Bronchial epithelial cell (primary cell): ENCODE measurements at regions not wholly inside any gene's neighbourhood (a gene's known extent, or its start where the extent isn't known, plus 50 kb on each side); places are given as distances from the start of the nearest gene placed in this dataset.

Source experiments
- DNase-seq: peaks from one replicate; pipeline ENCODE4 v3.0.0-alpha.2; 2010; ENCODE audit warnings: low read depth
- FAIRE-seq: peaks from 2 replicates; lab custom pipeline; 2011; peaks lifted over from hg19 to GRCh38; lab: Jason Lieb, UNC
- H3K27me3 ChIP-seq: 2 replicates; pipeline ENCODE4 v1.5.1; 2011; ENCODE audit warnings: low read length; ENCODE audit not compliant: control insufficient read depth, insufficient read depth
- H3K36me3 ChIP-seq: 2 replicates; pipeline ENCODE4 v1.5.1; 2011; ENCODE audit warnings: low read length; ENCODE audit not compliant: control insufficient read depth, insufficient read depth
- H3K4me3 ChIP-seq: 2 replicates; pipeline ENCODE4 v1.5.1; 2011; ENCODE audit warnings: mild to moderate bottlenecking, low read depth, low read length, control low read depth
- CTCF ChIP-seq: IDR thresholded peaks from 2 replicates; pipeline ENCODE4 v1.5.1; 2011; ENCODE audit warnings: mild to moderate bottlenecking, moderate library complexity, low read length, control low read depth, inconsistent platforms; ENCODE audit not compliant: insufficient read depth, severe bottlenecking

- H3K27me3 ChIP-seq: no peaks in the 10 kb centered on the region
- FAIRE-seq (no peak), DNase-seq (peak; percentile 45)
- no peaks in the 10 kb centered on the region for H3K36me3 ChIP-seq
- no peak overlapping the region for H3K4me3 ChIP-seq
- TF ChIP-seq CTCF: no peak
Measured at GRCh38 chr3:104101736-104102135, 1265.0 kb upstream of the ALCAM start.

- peak; percentile 72 for TF ChIP-seq CTCF
- H3K27me3 ChIP-seq: no peaks in the 10 kb centered on the region
- peak; percentile 52 for DNase-seq
- no peaks in the 10 kb centered on the region for H3K36me3 ChIP-seq
- no peak for FAIRE-seq
- no peak overlapping the region for H3K4me3 ChIP-seq
Measured at GRCh38 chr3:104102386-104102785, 1264.3 kb upstream of the ALCAM start.

DNA sequence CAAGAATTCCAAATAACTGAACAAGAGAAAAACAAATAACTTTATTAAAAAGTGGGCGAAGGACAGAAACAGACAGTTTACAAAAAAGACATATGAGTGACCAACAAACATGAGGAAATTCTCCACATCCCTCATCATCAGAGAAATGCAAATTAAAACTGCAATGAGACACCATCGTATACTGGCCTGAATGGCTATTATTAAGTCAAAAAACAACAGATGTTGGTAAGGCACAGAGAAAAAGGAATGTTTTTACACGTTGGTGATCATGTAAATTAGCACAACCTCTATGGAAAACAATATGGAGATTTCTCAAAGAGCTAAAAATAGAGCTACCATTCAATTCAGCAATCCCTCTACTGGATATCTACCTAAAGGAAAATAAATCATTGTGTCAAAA lies 1260.4 kb upstream of the ALCAM start:
- Histone ChIP-seq H3K27me3 (no peaks in the 10 kb centered on the region), H3K4me3 (no peak overlapping the region), H3K36me3 (no peaks in the 10 kb centered on the region)
- DNase-seq: no peak
- FAIRE-seq: no peak
- no peak for TF ChIP-seq CTCF

DNA sequence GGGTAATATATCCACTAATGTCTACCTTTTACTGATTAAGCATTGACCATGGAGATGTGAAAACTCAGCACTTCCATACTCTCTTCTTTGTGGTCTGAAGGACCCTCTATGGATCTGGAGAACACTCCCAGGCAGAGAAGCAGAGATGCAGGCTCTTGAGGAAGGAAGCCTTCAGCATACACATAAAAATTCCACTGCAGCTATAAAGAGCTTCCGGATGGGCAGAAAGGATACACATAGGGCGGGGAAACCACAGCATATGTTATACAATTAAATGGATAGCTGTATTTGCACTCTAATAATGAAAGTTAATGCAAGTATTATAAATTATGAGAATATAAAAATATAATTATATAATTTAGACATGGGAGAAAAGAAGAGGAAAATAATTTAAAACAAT lies 1258.2 kb upstream of the ALCAM start:
- DNase-seq (no peak), FAIRE-seq (no peak)
- no peak for TF ChIP-seq CTCF
- no peaks in the 10 kb centered on the region for H3K27me3 ChIP-seq
- H3K4me3 ChIP-seq: no peak overlapping the region
- H3K36me3 ChIP-seq: no peaks in the 10 kb centered on the region

DNA sequence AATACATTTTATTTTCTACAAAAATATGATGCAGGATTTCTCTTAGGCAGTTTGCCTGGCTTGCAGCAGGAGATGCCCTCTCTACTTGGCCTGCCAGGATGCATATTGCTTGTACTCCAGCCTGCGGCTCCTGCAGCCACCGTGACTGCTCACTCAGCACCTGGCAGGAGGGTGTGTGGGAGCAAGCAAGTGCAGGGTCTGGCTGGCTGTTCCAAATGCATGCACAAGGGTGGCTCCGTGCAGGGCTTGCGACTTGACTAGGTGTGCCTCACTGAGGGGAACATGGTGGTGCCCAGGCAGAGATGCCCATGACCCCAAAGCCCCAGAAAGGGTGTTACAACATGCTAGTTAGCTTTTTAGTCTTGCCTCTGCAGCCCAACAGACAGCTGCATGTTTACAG lies 1240.2 kb upstream of the ALCAM start:
- no peak for TF ChIP-seq CTCF
- Histone ChIP-seq H3K4me3 (no peak overlapping the region), H3K27me3 (no peaks in the 10 kb centered on the region), H3K36me3 (no peaks in the 10 kb centered on the region)
- DNase-seq: no peak
- FAIRE-seq: no peak

- FAIRE-seq (no peak), DNase-seq (no peak)
- H3K4me3 ChIP-seq: no peak overlapping the region
- TF ChIP-seq CTCF: no peak
- H3K27me3 ChIP-seq: no peaks in the 10 kb centered on the region
- H3K36me3 ChIP-seq: no peaks in the 10 kb centered on the region
Measured at GRCh38 chr3:104126864-104127553, 1239.7 kb upstream of the ALCAM start.
